HEK293 (cell line): ENCODE measurements at regions not wholly inside any gene's neighbourhood (a gene's known extent, or its start where the extent isn't known, plus 50 kb on each side); places are given as distances from the start of the nearest gene placed in this dataset.

Source experiments
- GLI2 ChIP-seq: fragments of 450-650 bp; formaldehyde crosslinking; IDR thresholded peaks from 2 replicates; pipeline ENCODE4; 2017; ENCODE audit warnings: missing biosample characterization, missing genetic modification characterization, low read depth, borderline replicate concordance
- ZFP41 ChIP-seq: fragments of 450-650 bp; formaldehyde crosslinking; IDR thresholded peaks from 2 replicates; pipeline ENCODE4 v1.5.1; 2016; ENCODE audit warnings: missing biosample characterization, missing genetic modification characterization, borderline replicate concordance
- ZNF174 ChIP-seq: fragments of 450-650 bp; formaldehyde crosslinking; IDR thresholded peaks from 2 replicates; pipeline ENCODE4 v1.5.0; 2017; ENCODE audit warnings: missing biosample characterization, mild to moderate bottlenecking, missing genetic modification characterization
- ZNF423 ChIP-seq: fragments of 450-650 bp; formaldehyde crosslinking; IDR thresholded peaks from 2 replicates; pipeline ENCODE4 v1.5.1; 2016; ENCODE audit warnings: missing biosample characterization, missing genetic modification characterization
- ZSCAN23 ChIP-seq: fragments of 450-650 bp; formaldehyde crosslinking; IDR thresholded peaks from 2 replicates; pipeline ENCODE4 v1.5.1; 2016; ENCODE audit warnings: missing biosample characterization, missing genetic modification characterization
- TF ChIP-seq, protein P1 (sequence below): fragments of 450-650 bp; formaldehyde crosslinking; IDR thresholded peaks from 2 replicates; pipeline ENCODE4 v1.5.1; 2016; ENCODE audit warnings: missing biosample characterization, missing genetic modification characterization

DNA sequence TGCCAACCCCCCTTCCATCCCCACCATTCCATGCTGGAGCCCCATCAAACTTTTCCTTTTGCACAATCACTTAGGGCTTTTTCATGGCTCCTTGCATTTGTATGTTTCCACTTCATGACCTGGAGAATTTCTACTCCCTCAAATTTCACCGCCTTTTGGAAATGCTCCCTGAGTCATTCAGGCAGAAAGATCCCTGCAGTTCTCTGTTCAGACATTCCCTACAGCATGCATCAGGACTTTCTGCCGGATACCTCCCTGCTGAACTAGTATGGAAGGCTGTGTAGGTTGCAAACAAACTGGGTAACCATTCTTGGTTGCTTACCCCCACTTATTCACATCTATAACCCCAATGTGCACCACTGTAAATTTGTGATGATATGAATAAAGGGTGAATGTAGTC lies 389.6 kb upstream of the CELF4 start:
- TF ChIP-seq ZSCAN23 (tag by site-specific recombination) (no peak), ZFP41 (tag by site-specific recombination) (no peak), ZNF174 (tag by site-specific recombination) (no peak), GLI2 (tag by site-specific recombination) (no peak), ZNF423 (no peak)
- TF ChIP-seq, protein P1, sequence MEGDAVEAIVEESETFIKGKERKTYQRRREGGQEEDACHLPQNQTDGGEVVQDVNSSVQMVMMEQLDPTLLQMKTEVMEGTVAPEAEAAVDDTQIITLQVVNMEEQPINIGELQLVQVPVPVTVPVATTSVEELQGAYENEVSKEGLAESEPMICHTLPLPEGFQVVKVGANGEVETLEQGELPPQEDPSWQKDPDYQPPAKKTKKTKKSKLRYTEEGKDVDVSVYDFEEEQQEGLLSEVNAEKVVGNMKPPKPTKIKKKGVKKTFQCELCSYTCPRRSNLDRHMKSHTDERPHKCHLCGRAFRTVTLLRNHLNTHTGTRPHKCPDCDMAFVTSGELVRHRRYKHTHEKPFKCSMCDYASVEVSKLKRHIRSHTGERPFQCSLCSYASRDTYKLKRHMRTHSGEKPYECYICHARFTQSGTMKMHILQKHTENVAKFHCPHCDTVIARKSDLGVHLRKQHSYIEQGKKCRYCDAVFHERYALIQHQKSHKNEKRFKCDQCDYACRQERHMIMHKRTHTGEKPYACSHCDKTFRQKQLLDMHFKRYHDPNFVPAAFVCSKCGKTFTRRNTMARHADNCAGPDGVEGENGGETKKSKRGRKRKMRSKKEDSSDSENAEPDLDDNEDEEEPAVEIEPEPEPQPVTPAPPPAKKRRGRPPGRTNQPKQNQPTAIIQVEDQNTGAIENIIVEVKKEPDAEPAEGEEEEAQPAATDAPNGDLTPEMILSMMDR (tag by site-specific recombination): no peak
